ENCODE measurements at regions not wholly inside any gene's neighbourhood (a gene's known extent, or its start where the extent isn't known, plus 50 kb on each side); places are given as distances from the start of the nearest gene placed in this dataset.

GRCh38 chr1:219806642-219807041 lies 121.7 kb downstream of the SLC30A10 start:
- no peak for TF ChIP-seq EZH2 (IDR thresholded peaks at IDR 0.05; ENCODE audit: borderline replicate concordance, low read length)
- no peak for TF ChIP-seq CTCF (IDR thresholded peaks at IDR 0.05; ENCODE audit: low read length)

All from OCI-LY1 (cell line).